ENCODE measurements at regions not wholly inside any gene's neighbourhood (a gene's known extent, or its start where the extent isn't known, plus 50 kb on each side); places are given as distances from the start of the nearest gene placed in this dataset.

DNA sequence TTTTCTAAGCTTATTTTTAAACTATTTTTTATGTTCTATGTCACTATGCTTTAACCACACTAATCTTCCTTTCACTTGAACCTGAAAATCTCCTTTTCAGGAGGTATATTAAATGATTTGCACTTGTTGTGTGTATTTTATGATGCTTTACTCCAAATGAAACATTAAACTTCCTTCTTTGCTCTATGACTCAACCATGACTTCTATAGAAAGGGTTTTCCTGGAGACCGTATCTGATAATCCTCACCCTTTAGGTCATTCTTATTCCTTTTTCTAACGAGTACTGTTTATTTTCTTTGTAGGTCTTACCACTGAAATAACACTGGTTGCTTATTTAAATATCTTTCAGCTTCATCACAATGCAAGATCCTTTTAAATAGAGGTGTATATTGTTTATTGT, 1163.2 kb downstream of the PCDH18 start:
- H3K27me3 Mint-ChIP-seq (ENCODE audit: unreplicated experiment) = no peaks in the 10 kb centered on the region
- H3K4me3 Mint-ChIP-seq (ENCODE audit: unreplicated experiment) = no peak overlapping the region
- TF ChIP-seq, protein P1, sequence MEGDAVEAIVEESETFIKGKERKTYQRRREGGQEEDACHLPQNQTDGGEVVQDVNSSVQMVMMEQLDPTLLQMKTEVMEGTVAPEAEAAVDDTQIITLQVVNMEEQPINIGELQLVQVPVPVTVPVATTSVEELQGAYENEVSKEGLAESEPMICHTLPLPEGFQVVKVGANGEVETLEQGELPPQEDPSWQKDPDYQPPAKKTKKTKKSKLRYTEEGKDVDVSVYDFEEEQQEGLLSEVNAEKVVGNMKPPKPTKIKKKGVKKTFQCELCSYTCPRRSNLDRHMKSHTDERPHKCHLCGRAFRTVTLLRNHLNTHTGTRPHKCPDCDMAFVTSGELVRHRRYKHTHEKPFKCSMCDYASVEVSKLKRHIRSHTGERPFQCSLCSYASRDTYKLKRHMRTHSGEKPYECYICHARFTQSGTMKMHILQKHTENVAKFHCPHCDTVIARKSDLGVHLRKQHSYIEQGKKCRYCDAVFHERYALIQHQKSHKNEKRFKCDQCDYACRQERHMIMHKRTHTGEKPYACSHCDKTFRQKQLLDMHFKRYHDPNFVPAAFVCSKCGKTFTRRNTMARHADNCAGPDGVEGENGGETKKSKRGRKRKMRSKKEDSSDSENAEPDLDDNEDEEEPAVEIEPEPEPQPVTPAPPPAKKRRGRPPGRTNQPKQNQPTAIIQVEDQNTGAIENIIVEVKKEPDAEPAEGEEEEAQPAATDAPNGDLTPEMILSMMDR (IDR thresholded peaks at IDR 0.05) = no peak
- H3K4me1 Mint-ChIP-seq (ENCODE audit: unreplicated experiment) = peaks cover 8% of the 10 kb centered on the region
- no peaks in the 10 kb centered on the region for H3K36me3 Mint-ChIP-seq (ENCODE audit: unreplicated experiment)
- H3K27ac Mint-ChIP-seq (ENCODE audit: unreplicated experiment) = no peak overlapping the region
- no peaks in the 10 kb centered on the region for H3K9me3 Mint-ChIP-seq (ENCODE audit: unreplicated experiment)
- no peak for DNase-seq (ENCODE audit: extremely low spot score, unreplicated experiment)

DNA sequence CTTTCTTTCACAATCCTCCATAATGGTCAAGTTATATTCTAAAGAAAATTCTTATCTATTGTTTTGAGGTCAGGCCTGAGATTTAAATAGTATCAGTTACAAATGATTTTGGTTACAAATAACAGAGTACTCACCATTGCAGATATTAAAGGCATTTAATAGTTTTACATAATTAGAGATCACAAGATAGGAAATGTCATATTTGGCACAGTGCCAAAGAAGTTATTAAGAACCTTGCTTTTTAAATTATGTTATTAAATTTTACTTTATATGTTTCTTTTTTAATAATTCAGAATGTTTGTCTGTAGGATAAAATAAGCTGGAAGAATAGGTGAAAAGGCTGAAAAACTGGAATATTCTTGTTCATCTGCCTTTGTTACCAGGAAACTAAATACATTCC, 1174.7 kb downstream of the PCDH18 start:
- no peak overlapping the region for H3K4me3 Mint-ChIP-seq (ENCODE audit: unreplicated experiment)
- no peaks in the 10 kb centered on the region for H3K27me3 Mint-ChIP-seq (ENCODE audit: unreplicated experiment)
- H3K27ac Mint-ChIP-seq (ENCODE audit: unreplicated experiment) = no peak overlapping the region
- H3K36me3 Mint-ChIP-seq (ENCODE audit: unreplicated experiment) = no peaks in the 10 kb centered on the region
- DNase-seq (ENCODE audit: extremely low spot score, unreplicated experiment) = no peak
- H3K4me1 Mint-ChIP-seq (ENCODE audit: unreplicated experiment) = no peaks in the 10 kb centered on the region
- TF ChIP-seq, protein P1 (IDR thresholded peaks at IDR 0.05) = no peak
- no peaks in the 10 kb centered on the region for H3K9me3 Mint-ChIP-seq (ENCODE audit: unreplicated experiment)

DNA sequence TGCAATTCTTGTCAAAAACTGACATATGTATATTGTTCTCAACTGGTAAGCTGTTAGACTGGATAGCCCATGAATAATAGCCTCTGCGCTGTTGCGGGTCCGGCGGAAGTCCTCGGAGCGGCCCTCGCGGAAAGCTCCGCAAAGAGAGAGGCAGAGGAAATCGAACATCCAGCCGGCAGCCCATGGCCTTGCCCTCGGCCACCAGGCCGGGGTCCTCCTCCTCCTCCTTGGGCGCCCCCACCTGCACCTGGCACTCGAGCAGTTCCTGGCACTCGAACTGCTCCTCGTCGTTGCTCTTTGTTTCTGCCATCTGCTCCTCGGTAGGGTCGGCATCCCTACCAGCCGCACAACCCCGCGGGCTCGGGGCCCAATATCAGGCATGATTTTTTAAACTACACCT, 1176.3 kb downstream of the PCDH18 start:
- no peak overlapping the region for H3K27ac Mint-ChIP-seq (ENCODE audit: unreplicated experiment)
- H3K4me3 Mint-ChIP-seq (ENCODE audit: unreplicated experiment) = no peak overlapping the region
- H3K4me1 Mint-ChIP-seq (ENCODE audit: unreplicated experiment) = no peaks in the 10 kb centered on the region
- TF ChIP-seq, protein P1 (IDR thresholded peaks at IDR 0.05) = no peak
- no peaks in the 10 kb centered on the region for H3K36me3 Mint-ChIP-seq (ENCODE audit: unreplicated experiment)
- no peaks in the 10 kb centered on the region for H3K9me3 Mint-ChIP-seq (ENCODE audit: unreplicated experiment)
- H3K27me3 Mint-ChIP-seq (ENCODE audit: unreplicated experiment) = no peaks in the 10 kb centered on the region
- DNase-seq (ENCODE audit: extremely low spot score, unreplicated experiment) = no peak

DNA sequence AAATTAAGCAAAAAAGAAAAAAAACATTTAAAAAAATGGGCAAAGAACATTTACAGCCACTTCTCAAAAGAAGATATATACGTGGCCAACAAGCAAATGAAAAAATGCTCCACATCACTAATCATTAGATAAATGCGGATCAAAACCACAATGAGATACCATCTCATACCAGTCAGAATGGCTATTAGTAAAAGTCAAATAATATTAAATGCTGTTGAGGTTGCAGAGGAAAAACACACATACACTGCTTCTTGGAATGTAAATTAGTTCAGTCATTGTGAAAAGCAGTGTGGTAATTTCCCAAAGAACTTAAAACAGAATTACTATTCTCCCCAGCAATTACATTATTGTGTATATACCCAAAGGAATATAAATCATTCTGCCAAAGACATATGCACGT, 1189.0 kb downstream of the PCDH18 start:
- Mint-ChIP-seq H3K4me3 (ENCODE audit: unreplicated experiment) (no peak overlapping the region), H3K27me3 (ENCODE audit: unreplicated experiment) (no peaks in the 10 kb centered on the region), H3K36me3 (ENCODE audit: unreplicated experiment) (no peaks in the 10 kb centered on the region), H3K9me3 (ENCODE audit: unreplicated experiment) (no peaks in the 10 kb centered on the region), H3K4me1 (ENCODE audit: unreplicated experiment) (peaks cover 7% of the 10 kb centered on the region), H3K27ac (ENCODE audit: unreplicated experiment) (no peak overlapping the region)
- no peak for DNase-seq (ENCODE audit: extremely low spot score, unreplicated experiment)
- TF ChIP-seq, protein P1 (IDR thresholded peaks at IDR 0.05) = no peak

DNA sequence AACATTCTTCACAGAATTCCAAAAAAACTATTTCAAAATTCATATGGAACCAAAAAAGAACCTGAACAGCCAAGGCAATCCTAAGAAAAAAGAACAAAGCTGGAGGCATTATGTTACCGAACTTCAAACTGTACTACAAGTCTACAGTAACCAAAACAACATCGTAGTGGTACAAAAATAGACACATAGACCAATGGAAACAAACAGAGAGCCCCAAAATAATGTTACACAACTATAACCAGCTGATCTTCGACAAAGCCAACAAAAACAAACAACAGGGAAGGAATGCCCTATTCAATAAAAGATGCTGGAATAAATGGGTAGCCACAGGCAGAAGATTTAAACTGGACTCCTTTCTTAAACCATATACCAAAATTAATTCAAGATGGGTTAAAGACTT, 1189.6 kb downstream of the PCDH18 start:
- Mint-ChIP-seq H3K4me1 (ENCODE audit: unreplicated experiment) (peaks cover 7% of the 10 kb centered on the region), H3K9me3 (ENCODE audit: unreplicated experiment) (no peaks in the 10 kb centered on the region), H3K27me3 (ENCODE audit: unreplicated experiment) (no peaks in the 10 kb centered on the region), H3K4me3 (ENCODE audit: unreplicated experiment) (no peak overlapping the region), H3K27ac (ENCODE audit: unreplicated experiment) (no peak overlapping the region), H3K36me3 (ENCODE audit: unreplicated experiment) (no peaks in the 10 kb centered on the region)
- DNase-seq (ENCODE audit: extremely low spot score, unreplicated experiment) = no peak
- TF ChIP-seq, protein P1 (IDR thresholded peaks at IDR 0.05) = no peak
